Activated CD4-positive, alpha-beta T cell treated with anti-CD3 and anti-CD28 coated beads, Interleukin-2, Interleukin-6, amounts not matched to agents 100 ng/mL and 50 ng/mL, durations not matched to agents 16 hours and 8 hours (primary cell): ENCODE measurements at regions not wholly inside any gene's neighbourhood (a gene's known extent, or its start where the extent isn't known, plus 50 kb on each side); places are given as distances from the start of the nearest gene placed in this dataset.
"Not testable (repeated sequence)": the region's sequence is repeated elsewhere in the genome, so short reads cannot be mapped to it uniquely, and the experiment has no call there.

Experiments used
- DNase-seq: peaks from one replicate; pipeline ENCODE4 v3.0.0-alpha.2; 2020

- no peak for DNase-seq
These were observed 372.7 kb upstream of the CITED2 start for GRCh38 chr6:139747154-139747553.

GRCh38 chr6:139744891-139745290, 370.4 kb upstream of the CITED2 start:
- no peak for DNase-seq

GRCh38 chr6:139743664-139744437, 369.4 kb upstream of the CITED2 start:
- no peak for DNase-seq

- DNase-seq: no peak
These were observed 368.2 kb upstream of the CITED2 start for GRCh38 chr6:139742671-139743070.

GRCh38 chr6:139738801-139739455, 364.5 kb upstream of the CITED2 start:
- no peak for DNase-seq

DNA sequence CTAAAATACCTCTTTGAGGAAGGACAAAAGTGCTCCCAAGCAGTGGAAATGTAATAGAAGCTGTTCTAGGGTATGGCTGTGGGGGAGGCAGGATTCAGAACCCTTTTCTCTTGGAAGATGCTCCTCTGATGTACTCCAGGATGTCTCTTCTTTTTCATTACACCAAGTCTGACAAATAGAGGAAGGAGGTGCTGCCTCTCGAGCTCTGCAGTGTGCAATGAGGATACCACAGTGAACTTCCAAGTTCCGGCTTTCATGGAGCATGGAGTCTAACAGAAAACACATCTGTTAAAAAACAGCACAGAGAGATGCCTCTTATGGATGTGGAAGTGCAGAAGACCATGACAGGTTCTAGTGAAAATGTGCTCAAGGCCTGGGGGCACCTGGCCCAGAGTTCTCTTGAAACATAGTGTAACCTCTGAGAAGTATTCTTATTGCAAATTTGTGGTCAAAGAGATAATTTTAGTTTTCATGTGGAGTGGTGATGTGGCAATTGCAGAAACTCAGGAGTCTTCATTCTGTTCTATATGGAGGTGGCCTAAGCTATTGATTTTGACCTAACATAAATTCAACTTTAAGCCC, 362.0 kb upstream of the CITED2 start:
- DNase-seq: no peak

GRCh38 chr6:139732451-139732850, 358.0 kb upstream of the CITED2 start:
- no peak for DNase-seq

DNA sequence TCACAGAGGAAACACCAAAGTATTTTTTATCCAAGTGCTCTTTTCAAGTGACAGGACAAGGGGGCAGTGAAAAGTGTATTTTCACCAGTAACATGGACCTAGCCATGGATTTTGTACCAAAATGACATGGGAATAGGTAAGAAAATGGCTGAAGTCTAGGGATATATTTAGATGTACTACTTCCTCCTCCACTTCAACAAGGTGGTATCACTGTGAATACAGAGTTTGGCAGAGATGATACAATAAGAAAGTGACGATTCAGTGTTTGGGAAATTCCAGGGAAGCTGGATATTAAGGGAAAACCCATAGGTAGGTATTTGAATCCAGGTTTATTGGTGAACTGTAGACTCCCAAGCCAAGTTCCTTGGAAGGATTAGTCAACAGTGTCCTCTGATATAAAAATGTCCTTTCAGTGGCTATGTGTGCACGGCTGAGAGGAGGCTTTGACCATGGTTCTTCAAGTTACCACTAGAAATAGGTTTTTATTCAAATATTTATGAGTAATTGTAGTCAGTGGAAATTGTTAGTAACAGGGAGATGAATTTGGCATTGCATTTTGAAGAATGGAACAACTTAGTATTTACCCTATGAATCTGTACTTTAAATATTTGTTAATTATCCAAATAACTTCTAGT, 356.0 kb upstream of the CITED2 start:
- no peak for DNase-seq

DNA sequence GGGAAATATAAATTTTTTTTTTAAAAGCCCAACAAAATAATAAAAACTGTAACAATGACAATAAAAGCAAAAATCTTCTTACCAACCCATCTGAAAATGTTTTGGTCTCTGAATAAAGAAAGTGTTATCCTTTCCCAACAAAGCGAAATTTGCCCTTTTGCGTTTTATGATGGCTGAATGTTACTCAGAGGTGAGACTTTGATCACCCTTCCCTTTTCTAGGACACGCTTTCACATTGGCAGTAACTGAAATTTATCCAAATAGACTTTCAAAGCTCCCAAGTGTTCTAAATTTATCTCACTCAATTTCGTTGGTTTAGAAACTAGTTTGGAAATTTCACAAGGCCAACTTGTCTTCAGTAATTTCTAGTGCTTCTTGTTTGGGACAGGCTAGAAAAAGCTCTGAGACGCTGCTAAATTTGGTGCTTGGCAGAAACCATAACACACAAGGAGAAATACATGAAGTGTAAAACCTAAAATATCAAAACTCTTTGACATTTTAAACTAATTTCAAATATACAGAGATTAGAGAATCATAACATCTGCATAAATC, 354.5 kb upstream of the CITED2 start:
- DNase-seq: no peak

DNA sequence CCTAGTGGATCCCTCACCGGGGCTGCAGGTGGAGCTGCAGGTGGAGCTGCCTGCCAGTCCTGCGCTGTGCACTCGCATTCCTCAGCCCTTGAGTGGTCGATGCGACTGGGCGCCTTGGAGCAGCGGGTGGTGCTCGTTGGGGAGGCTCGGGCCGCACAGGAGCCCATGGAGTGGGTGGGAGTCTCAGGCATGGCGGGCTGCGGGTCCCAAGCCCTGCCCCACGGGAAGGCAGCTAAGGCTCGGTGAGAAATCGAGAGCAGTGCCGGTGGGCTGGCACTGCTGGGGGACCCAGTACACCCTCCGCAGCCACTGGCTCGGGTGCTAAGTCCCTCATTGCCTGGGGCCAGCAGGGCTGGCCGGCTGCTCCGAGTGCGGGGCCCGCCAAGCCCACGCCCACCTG, 351.8 kb upstream of the CITED2 start:
- DNase-seq: not testable (repeated sequence)

DNA sequence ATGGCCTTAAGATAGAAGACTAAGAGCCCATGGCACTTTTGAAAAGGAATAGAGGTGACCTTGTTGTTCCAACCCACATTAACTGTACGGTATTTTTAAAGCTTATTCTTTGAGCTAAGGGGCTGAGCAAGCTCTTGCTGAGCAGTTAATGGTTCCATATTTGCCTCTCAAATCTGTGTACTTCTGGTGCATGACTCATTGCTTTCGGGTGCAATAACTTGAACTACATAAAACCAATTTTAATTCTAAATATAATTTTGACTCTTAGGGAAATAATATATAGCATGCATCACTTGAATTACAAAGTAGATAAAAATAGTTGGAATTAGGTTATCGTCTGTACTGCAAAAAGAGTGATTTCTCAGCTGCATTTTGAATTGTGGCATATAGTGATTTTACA, 348.1 kb upstream of the CITED2 start:
- no peak for DNase-seq

- DNase-seq: no peak
These were observed 347.5 kb upstream of the CITED2 start for GRCh38 chr6:139721954-139722353.

DNA sequence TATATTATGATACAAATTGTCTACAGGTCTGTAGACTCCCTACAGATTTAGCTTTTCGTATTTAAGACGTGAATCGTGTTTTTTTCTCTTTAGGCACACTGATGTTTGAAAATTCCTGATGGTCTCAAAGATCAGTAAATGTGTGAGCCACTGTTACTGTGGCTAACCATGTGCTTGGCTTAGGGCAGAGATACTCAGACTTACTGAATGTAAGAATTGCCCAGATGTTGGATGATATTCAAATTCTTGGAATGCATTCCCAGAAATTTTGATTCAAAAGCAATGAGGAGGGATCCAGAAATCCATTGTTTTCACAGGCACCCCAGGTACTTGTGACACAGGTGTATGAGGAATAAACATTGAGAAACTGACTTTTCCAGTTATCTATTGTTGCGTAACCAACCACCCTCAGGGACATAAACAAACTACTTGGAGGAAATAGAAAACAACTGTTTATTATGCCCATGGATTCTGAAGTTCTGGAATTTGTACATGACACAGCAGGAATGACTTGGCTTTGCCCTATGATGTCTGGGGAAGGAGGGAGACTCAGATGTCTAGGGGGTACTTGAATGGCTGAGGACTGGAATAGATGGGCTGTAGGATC, 339.6 kb upstream of the CITED2 start:
- no peak for DNase-seq

GRCh38 chr6:139713424-139713823, 339.0 kb upstream of the CITED2 start:
- DNase-seq: no peak

DNA sequence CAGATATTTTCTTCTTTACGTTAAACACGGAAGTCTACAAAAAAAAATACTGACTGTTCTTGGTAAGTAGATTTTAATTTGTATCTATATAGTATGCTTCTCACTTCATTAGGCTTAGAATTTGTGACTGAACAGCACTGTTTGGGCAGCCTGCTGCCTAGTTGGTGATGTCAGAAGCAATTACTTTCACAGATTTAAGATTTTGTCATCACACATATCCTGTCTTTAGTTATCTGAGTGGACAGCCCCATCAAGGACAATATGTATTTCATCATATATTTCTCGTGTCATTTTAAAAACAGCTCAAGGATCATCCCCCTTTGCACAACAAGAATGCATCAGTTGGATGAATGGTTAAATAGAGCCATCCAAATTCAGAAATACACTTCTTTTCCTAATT, 338.4 kb upstream of the CITED2 start:
- DNase-seq: no peak

- no peak for DNase-seq
These were observed 337.5 kb upstream of the CITED2 start for GRCh38 chr6:139711804-139712585.

- no peak for DNase-seq
These were observed 336.1 kb upstream of the CITED2 start for GRCh38 chr6:139710556-139710955.

DNA sequence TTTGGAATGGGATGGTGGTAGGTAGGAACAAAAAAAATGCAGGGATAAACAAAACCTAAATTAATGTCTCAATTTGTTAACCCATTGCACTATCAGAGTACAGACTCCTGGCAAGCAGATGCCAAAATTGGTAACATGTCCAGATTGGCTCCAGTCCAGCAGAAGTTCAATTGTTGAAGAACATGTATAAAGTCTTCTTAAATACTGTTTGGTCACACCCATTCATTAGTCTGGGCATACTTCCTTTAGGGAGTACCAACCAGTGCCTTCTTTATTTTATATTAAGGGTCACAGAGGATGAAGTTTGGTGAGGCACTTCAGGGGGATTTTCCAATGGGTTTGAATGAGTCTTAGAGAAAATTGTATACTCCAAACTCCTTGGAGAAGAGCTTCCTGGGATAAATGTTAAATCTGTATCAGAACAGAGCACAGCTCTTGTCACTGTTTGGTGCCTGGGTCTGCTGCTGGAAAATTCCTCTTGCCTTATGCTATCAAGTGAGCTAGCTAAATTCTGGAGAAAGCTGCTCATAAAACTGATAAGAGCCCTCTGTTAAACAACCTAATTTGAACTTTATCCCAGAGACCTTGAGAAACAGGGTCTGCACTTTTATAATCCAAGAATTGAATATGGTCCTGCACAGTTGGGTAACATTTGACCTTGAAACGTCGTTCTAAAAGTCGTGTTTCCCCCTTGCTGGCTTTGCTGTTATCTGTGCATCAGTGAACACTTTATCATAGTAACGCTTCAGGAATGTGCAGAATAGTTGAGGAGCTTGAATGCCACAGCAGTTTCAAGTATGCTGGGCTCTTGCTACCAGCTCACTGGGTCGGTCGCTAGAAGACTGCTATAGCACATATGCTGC, 334.1 kb upstream of the CITED2 start:
- DNase-seq: no peak

- DNase-seq: no peak
These were observed 332.5 kb upstream of the CITED2 start for GRCh38 chr6:139706912-139707311.

DNA sequence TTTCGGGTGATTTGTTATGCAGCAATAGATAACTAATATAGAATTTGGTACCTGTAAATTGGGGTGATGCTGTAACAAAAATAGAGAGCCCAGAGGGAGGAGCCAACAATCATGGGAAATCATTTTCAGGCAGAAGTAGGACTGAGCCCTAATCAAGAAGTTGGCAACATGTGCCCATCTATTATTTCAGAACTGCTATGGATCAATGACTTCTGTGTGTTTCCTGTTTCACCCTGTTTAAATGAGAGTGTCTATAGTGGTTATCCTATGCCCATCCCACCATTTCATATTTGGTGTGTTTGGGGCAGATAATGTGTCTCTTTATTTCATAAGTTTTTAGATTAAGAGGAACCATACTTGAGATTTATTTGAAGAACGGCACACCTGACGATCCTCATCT, 330.8 kb upstream of the CITED2 start:
- DNase-seq: no peak

DNA sequence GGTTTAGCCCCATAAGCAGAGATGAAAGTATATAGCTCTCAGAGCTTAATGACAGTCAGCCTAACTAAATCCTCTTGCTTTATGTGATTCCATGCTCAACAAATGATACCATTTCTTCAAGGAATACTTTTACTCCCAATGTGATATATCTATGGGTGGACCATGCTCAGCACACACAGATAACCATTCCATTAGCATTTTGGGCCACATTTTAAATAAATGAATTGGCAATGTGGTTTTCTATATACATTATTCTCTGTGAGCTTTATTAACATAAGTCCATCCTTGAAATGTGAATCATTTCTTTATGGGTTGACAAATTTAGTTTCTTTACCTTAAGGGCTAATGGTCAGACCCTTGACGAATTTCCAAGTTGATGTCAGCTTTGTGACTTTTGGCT, 329.3 kb upstream of the CITED2 start:
- DNase-seq: no peak
